WERI-Rb-1 (cell line): ENCODE measurements at regions not wholly inside any gene's neighbourhood (a gene's known extent, or its start where the extent isn't known, plus 50 kb on each side); places are given as distances from the start of the nearest gene placed in this dataset.

Source experiments
- DNase-seq: peaks from one replicate; pipeline ENCODE4 v3.0.0-alpha.2; 2020
- H3K27ac ChIP-seq: fragments of 250-450 bp; sonication (Bioruptor Pico); 2 replicates; pipeline ENCODE4 v1.5.1; 2020; ENCODE audit warnings: mild to moderate bottlenecking, moderate library complexity
- H3K27me3 ChIP-seq: fragments of 250-450 bp; sonication (Bioruptor Pico); 2 replicates; pipeline ENCODE4 v1.5.1; 2021; ENCODE audit warnings: mild to moderate bottlenecking, low read depth, moderate library complexity; ENCODE audit not compliant: insufficient read depth, severe bottlenecking
- H3K36me3 ChIP-seq: fragments of 250-450 bp; sonication (Bioruptor Pico); 2 replicates; pipeline ENCODE4 v1.5.1; 2020; ENCODE audit warnings: mild to moderate bottlenecking, moderate library complexity
- H3K4me3 ChIP-seq: 2 replicates; pipeline ENCODE4 v1.5.1; 2011; ENCODE audit warnings: low read depth, mild to moderate bottlenecking, control low read depth, low read length
- H3K9me3 ChIP-seq: fragments of 250-450 bp; sonication (Bioruptor Pico); 2 replicates; pipeline ENCODE4 v1.5.1; 2021; ENCODE audit warnings: mild to moderate bottlenecking, moderate library complexity; ENCODE audit not compliant: severe bottlenecking
- TF ChIP-seq, protein P1 (sequence below): IDR thresholded peaks from 2 replicates; pipeline ENCODE4 v1.5.1; 2011; ENCODE audit warnings: low read depth, mild to moderate bottlenecking, control low read depth, inconsistent platforms, low read length

DNA sequence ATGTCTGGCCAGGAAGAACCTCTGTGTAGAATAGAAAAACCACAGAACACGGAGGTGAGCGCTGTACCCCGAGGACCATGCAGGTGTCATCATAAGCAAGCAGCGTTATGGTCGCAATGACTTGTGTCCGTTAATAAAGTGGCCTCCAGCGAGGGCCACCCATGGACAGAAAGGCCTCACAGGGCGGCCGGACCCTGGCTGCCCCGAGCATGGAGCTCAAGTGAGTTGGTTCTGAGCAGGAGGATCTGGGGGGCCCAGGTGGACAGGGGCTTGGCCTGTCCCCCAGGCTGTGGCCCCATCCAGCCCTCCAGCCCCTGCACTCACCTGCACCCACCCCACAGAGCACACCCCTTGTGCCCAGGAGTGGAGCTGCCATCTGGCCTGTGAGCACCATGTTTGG, 133.8 kb downstream of the BRD1 start:
- no peak overlapping the region for H3K4me3 ChIP-seq
- H3K27ac ChIP-seq: no peak overlapping the region
- TF ChIP-seq, protein P1, sequence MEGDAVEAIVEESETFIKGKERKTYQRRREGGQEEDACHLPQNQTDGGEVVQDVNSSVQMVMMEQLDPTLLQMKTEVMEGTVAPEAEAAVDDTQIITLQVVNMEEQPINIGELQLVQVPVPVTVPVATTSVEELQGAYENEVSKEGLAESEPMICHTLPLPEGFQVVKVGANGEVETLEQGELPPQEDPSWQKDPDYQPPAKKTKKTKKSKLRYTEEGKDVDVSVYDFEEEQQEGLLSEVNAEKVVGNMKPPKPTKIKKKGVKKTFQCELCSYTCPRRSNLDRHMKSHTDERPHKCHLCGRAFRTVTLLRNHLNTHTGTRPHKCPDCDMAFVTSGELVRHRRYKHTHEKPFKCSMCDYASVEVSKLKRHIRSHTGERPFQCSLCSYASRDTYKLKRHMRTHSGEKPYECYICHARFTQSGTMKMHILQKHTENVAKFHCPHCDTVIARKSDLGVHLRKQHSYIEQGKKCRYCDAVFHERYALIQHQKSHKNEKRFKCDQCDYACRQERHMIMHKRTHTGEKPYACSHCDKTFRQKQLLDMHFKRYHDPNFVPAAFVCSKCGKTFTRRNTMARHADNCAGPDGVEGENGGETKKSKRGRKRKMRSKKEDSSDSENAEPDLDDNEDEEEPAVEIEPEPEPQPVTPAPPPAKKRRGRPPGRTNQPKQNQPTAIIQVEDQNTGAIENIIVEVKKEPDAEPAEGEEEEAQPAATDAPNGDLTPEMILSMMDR: no peak
- peaks cover 11% of the 10 kb centered on the region for H3K9me3 ChIP-seq
- no peak for DNase-seq
- H3K27me3 ChIP-seq: no peaks in the 10 kb centered on the region
- no peaks in the 10 kb centered on the region for H3K36me3 ChIP-seq

DNA sequence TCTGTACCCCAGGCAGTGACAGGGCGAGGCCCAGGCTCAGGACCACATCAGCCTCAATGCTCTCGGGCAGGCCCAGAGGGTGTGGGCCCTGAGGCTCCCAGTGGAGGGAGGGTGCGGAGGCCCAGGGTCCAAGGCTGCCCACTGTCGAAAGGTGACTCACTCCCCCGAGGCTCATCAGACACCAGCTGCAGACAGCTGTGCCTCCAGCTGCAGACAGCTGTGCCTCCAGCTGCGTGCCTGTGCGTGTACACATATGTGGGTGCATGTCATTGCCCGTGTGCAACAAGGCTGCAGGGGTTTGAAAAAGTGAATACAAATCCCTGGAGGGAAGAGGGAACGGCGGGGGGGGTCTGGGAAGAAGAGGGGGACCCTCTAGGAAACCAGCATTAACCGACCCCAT, 134.3 kb downstream of the BRD1 start:
- H3K27me3 ChIP-seq: no peaks in the 10 kb centered on the region
- DNase-seq: no peak
- H3K36me3 ChIP-seq: no peaks in the 10 kb centered on the region

DNA sequence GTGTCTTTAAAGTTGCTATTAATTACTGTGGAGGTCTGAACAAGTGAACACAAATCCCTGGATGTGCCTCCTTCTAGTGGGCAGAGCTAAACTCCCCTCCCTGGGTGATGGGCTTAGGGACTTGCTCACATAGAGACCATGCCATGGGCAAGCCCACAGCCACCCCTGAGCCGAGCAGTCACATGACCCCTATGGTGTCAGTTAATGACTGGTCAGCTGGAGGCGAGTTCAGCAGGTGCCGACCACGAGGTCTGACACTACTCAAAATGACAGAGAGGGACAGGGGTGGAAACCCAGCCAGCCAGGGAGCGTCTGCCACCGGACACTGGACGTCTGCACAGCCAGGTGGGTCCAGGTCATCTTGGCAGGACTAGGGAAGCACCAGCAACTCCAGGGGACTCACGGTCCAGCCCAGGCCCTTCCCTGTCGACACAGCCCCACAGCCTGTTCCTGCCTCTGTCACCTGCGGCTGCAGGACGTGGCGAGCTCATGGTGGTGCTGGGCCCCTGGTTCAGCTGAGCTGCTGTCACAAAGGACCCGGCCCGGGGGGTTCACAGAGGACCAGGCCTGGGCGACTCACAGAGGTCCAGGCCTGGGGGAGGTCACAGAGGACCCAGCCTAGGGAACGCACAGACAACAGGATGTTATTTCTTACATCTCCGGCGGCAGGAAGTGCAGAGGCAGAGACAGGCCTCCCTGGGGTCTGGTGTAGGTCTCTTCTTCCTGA, 135.0 kb downstream of the BRD1 start:
- TF ChIP-seq, protein P1: no peak
- Histone ChIP-seq H3K4me3 (no peak overlapping the region), H3K36me3 (no peaks in the 10 kb centered on the region), H3K27ac (no peak overlapping the region), H3K27me3 (no peaks in the 10 kb centered on the region), H3K9me3 (peaks cover 11% of the 10 kb centered on the region)
- DNase-seq: no peak

More for the DNA sequence above, 134.3 kb downstream of the BRD1 start:
- no peak overlapping the region for H3K4me3 ChIP-seq
- no peak overlapping the region for H3K27ac ChIP-seq
- H3K9me3 ChIP-seq: peaks cover 11% of the 10 kb centered on the region
- TF ChIP-seq, protein P1: no peak

DNA sequence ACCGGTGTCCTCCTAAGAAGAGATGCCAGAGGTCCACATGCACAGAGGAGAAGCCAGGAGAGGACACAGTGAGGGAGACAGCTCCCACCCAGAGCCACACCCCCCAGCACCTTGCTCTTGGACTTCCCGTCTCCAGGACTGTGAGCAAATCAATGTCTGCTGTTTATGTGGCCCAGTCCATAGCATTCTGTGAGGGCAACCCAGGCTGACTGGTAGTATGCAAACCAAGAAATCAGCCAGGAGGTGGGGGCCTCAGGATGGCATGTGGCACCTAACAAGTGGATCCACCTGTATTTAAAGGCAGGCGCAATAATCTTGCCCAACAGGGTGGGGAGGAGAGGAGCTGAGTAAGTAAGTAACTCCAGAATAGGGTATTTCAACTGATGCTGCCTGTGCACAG, 136.4 kb downstream of the BRD1 start:
- no peaks in the 10 kb centered on the region for H3K27me3 ChIP-seq
- peaks cover 5% of the 10 kb centered on the region for H3K9me3 ChIP-seq
- no peaks in the 10 kb centered on the region for H3K36me3 ChIP-seq
- H3K27ac ChIP-seq: no peak overlapping the region
- TF ChIP-seq, protein P1: no peak
- no peak for DNase-seq
- no peak overlapping the region for H3K4me3 ChIP-seq

DNA sequence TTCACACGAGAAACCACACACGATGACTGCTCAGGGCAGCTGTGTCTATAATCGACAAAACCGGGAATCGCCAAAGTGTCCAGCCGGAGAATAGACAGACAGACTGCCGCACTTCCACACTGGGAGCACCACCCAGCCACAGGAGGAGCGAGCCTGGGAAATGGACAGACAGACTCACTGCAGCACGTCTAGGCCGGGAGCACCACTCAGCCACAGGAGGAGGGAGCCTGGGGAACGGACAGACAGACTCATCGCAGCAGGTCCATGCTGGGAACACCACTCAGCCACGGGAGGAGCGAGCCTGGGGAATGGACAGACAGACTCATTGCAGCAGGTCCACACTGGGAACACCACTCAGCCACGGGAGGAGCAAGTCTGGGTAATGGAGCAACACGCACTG, 137.2 kb downstream of the BRD1 start:
- Histone ChIP-seq H3K9me3 (peaks cover 5% of the 10 kb centered on the region), H3K27ac (no peak overlapping the region), H3K36me3 (no peaks in the 10 kb centered on the region), H3K27me3 (no peaks in the 10 kb centered on the region), H3K4me3 (no peak overlapping the region)
- no peak for DNase-seq
- TF ChIP-seq, protein P1: no peak

DNA sequence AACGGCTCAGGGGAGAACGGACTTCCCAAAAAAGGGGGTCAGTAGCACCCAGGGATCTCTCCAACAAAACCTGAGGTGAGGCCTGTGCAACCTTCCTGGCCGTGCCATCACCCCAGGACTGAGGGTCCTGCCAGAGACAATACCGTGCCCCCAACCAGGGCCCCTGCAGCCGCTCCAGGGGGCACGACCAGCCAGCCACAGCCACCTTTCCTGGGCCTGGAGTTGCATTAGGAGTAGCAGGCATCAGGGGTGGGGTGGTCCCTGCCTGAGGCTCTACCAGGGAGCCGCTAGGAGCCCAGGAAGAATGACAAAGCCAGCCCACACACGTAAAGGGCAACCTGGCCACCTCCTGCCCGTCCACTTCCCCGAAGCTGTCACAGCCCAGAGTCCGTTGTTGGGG, 137.8 kb downstream of the BRD1 start:
- TF ChIP-seq, protein P1: no peak

More for the DNA sequence above, 137.8 kb downstream of the BRD1 start:
- H3K36me3 ChIP-seq: no peaks in the 10 kb centered on the region
- H3K27me3 ChIP-seq: no peaks in the 10 kb centered on the region
- peaks cover 5% of the 10 kb centered on the region for H3K9me3 ChIP-seq
- H3K27ac ChIP-seq: no peak overlapping the region
- no peak for DNase-seq
- H3K4me3 ChIP-seq: no peak overlapping the region
